GM12878 (cell line): ENCODE measurements at regions not wholly inside any gene's neighbourhood (a gene's known extent, or its start where the extent isn't known, plus 50 kb on each side); places are given as distances from the start of the nearest gene placed in this dataset.
"Not testable (repeated sequence)": the region's sequence is repeated elsewhere in the genome, so short reads cannot be mapped to it uniquely, and the experiment has no call there.

Source experiments
- ATAC-seq: fragments of 200-7000 bp; cut with Tn5 transposase; 3 replicates; pipeline ENCODE4 v1.9.1; 2020; ENCODE audit warnings: mild to moderate bottlenecking, moderate library complexity
- BruUV-seq: library from RNA; stranded (reverse); fragments of 400-500 nt; replicated peaks from 2 replicates; lab custom pipeline; 2021; lab: Mats Ljungman, UMichigan
- CTCF ChIA-PET: fragments of 300-600 bp; sonication (Branson Sonifier 250); formaldehyde crosslinking; extraction: SDS; loops from one replicate; lab custom pipeline; 2021; ENCODE audit warnings: inconsistent platforms; lab: Yijun Ruan, JAX
- POLR2A ChIA-PET: fragments of 350-600 bp; formaldehyde crosslinking; extraction: SDS; loops from one replicate; lab custom pipeline; 2021; ENCODE audit warnings: inconsistent platforms; lab: Charles Lee
- RAD21 ChIA-PET: fragments of 300-600 bp; sonication (Branson Sonifier 250); formaldehyde crosslinking; loops from one replicate; lab custom pipeline; 2023; ENCODE audit warnings: antibody characterized with exemption; ENCODE audit not compliant: unreplicated experiment; lab: Charles Lee
- SMC1A ChIA-PET: fragments of 300-600 bp; sonication (Branson Sonifier 250); formaldehyde crosslinking; loops from one replicate; lab custom pipeline; 2023; ENCODE audit not compliant: unreplicated experiment, uncharacterized antibody; lab: Charles Lee
- DNase-seq: peaks from one replicate; pipeline ENCODE4 v3.0.0-alpha.2; 2011; ENCODE audit warnings: low read depth, low spot score
- FAIRE-seq: peaks from 3 replicates; lab custom pipeline; 2011; peaks lifted over from hg19 to GRCh38; lab: Jason Lieb, UNC
- H2AFZ ChIP-seq: 2 replicates; pipeline ENCODE4 v1.6.0; 2011; ENCODE audit warnings: low read depth, low read length, control low read depth; ENCODE audit not compliant: control insufficient read depth
- H3K27ac ChIP-seq: 2 replicates; pipeline ENCODE4 v1.5.1; 2011; ENCODE audit warnings: control low read depth; ENCODE audit not compliant: control insufficient read depth, insufficient read depth
- H3K27me3 ChIP-seq, 2 experiments: replicated peaks in 1 of 2; 2 replicates each; pipeline versions ENCODE4 v1.6.0 to v1.6.1; 2011; ENCODE audit warnings: low read length in 1 of 2; ENCODE audit not compliant: control insufficient read depth in 2 of 2, insufficient read depth in 2 of 2
- H3K36me3 ChIP-seq, 2 experiments: 2 replicates each; pipeline ENCODE4 v1.5.1; 2011; ENCODE audit warnings: low read length in 1 of 2; ENCODE audit not compliant: control insufficient read depth in 2 of 2, insufficient read depth in 2 of 2
- H3K4me1 ChIP-seq: 2 replicates; pipeline ENCODE4 v1.6.1; 2011; ENCODE audit warnings: mild to moderate bottlenecking, low read length, moderate library complexity, mixed read lengths; ENCODE audit not compliant: control insufficient read depth, insufficient read depth
- H3K4me2 ChIP-seq: 2 replicates; pipeline ENCODE4 v1.6.0; 2011; ENCODE audit warnings: control low read depth; ENCODE audit not compliant: control insufficient read depth, insufficient read depth
- H3K4me3 ChIP-seq: fragments of 200-600 bp; sonication (generic); 2 replicates; pipeline ENCODE4 v1.5.1; 2016
- H3K79me2 ChIP-seq: 2 replicates; pipeline ENCODE4 v1.6.0; 2011; ENCODE audit warnings: low read length; ENCODE audit not compliant: control insufficient read depth, insufficient read depth
- H3K9ac ChIP-seq: 2 replicates; pipeline ENCODE4 v1.8.0; 2011; ENCODE audit warnings: low read length, control low read depth, mixed read lengths; ENCODE audit not compliant: control insufficient read depth, insufficient read depth
- H3K9me3 ChIP-seq: replicated peaks from 3 replicates; pipeline ENCODE4 v1.5.1; 2011; ENCODE audit warnings: mild to moderate bottlenecking, low read length; ENCODE audit not compliant: control insufficient read depth, insufficient read depth
- H4K20me1 ChIP-seq: 2 replicates; pipeline ENCODE4 v1.6.0; 2011; ENCODE audit not compliant: control insufficient read depth, insufficient read depth
- CREB1 ChIP-seq: IDR thresholded peaks from 2 replicates; pipeline ENCODE4 v1.6.1; 2012; ENCODE audit warnings: low read depth, mild to moderate bottlenecking, inconsistent platforms
- CREM ChIP-seq: IDR thresholded peaks from 2 replicates; pipeline ENCODE4 v1.6.1; 2014; ENCODE audit warnings: antibody characterized with exemption, low read depth
- ETV6 ChIP-seq, 2 experiments: fragments of 450-650 bp in 1 of 2; IDR thresholded peaks in 1 of 2; conservative IDR thresholded peaks in 1 of 2; 2 replicates each; pipeline ENCODE4 v1.6.1; 2014; ENCODE audit warnings: antibody characterized with exemption in 1 of 2, borderline replicate concordance in 1 of 2, low read depth in 1 of 2, mild to moderate bottlenecking in 1 of 2, moderate library complexity in 1 of 2
- EZH2 ChIP-seq: IDR thresholded peaks from 2 replicates; pipeline ENCODE4 v1.6.1; 2012; ENCODE audit warnings: low read depth, mild to moderate bottlenecking, control low read depth, inconsistent platforms, low read length, borderline replicate concordance; ENCODE audit not compliant: control insufficient read depth
- HCFC1 ChIP-seq: fragments of 150-350 bp; IDR thresholded peaks from 2 replicates; pipeline ENCODE4 v1.6.1; 2014; ENCODE audit warnings: low read length
- KDM1A ChIP-seq: fragments of 200-600 bp; sonication (generic); IDR thresholded peaks from 2 replicates; pipeline ENCODE4 v1.6.1; 2016; ENCODE audit warnings: borderline replicate concordance
- RB1 ChIP-seq: fragments of 450-650 bp; formaldehyde crosslinking; IDR thresholded peaks from 2 replicates; pipeline ENCODE4 v1.6.1; 2017; ENCODE audit warnings: mild to moderate bottlenecking, borderline replicate concordance
- SP1 ChIP-seq: IDR thresholded peaks from one replicate; pipeline ENCODE4 v1.6.1; 2011; ENCODE audit warnings: low read depth, low read length
- TCF12 ChIP-seq: IDR thresholded peaks from 2 replicates; pipeline ENCODE4 v1.6.1; 2011; ENCODE audit warnings: low read depth, mild to moderate bottlenecking, low read length
- TCF3 ChIP-seq: IDR thresholded peaks from 2 replicates; pipeline ENCODE4 v1.6.1; 2012; ENCODE audit warnings: low read depth, mild to moderate bottlenecking, low read length, borderline replicate concordance; ENCODE audit not compliant: insufficient read depth
- ZSCAN29 ChIP-seq: fragments of 450-650 bp; IDR thresholded peaks from 2 replicates; pipeline ENCODE4 v1.6.1; 2017; ENCODE audit warnings: mild to moderate bottlenecking, moderate library complexity
- WGBS: methylation state at CpG from one replicate; pipeline ENCODE4 v1.1.6; 2016; ENCODE audit warnings: low lambda C conversion rate; ENCODE audit not compliant: insufficient replicate concordance, insufficient coverage; ENCODE audit errors: missing lambda C conversion rate; 5-methylcytosine and 5-hydroxymethylcytosine counted together
- in situ Hi-C: fragments of 300-500 bp; cut with MboI; formaldehyde crosslinking; loops from 9 replicates; pipeline ENCODE4 v1.14.3; 2018; ENCODE audit warnings: mixed read lengths
- intact Hi-C: fragments of 100-400 bp; cut with micrococcal nuclease; formaldehyde crosslinking; loops from one replicate; pipeline ENCODE4 v1.14.2; 2022; ENCODE audit not compliant: unreplicated experiment
- TF ChIP-seq, protein P1 (sequence below): IDR thresholded peaks from 2 replicates; pipeline ENCODE4 v1.6.1; 2011; ENCODE audit warnings: borderline replicate concordance, low read depth, mild to moderate bottlenecking, moderate library complexity, mixed read lengths, low read length; ENCODE audit not compliant: insufficient read depth; ENCODE audit errors: extremely low read length
- TF ChIP-seq, protein P2 (sequence below): IDR thresholded peaks from 2 replicates; pipeline ENCODE4 v1.6.1; 2012; ENCODE audit warnings: low read depth, low read length, improper control_type of control experiment
- TF ChIP-seq, protein P3 (sequence below): IDR thresholded peaks from 2 replicates; pipeline ENCODE4 v1.6.1; 2011; ENCODE audit warnings: low read depth, mild to moderate bottlenecking, low read length, moderate library complexity, borderline replicate concordance; ENCODE audit errors: extremely low read depth

DNA sequence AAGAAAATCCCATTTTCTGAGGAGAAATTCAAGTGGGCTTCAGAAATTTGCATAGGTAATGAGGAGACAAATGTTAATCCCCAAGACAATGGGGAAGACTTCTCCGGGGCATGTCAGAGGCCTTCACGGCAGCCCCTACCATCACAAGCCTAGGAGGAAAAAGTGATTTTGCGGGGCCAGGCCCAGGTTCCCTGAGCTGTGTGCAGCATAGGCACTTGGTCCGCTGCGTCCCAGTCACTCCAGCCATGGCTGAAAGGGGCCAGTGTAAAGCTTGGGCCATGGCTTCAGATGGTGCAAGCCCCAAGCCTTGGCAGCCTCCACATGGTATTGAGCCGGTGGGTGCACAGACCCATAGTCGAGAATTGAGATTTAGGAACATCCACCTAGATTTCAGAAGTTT lies 570.7 kb downstream of the KCNA4 start:
- DNase-seq = no peak
- no peaks in the 10 kb centered on the region for H4K20me1 ChIP-seq
- no peak overlapping the region for H3K27ac ChIP-seq
- no peak for TF ChIP-seq RB1
- TF ChIP-seq EZH2 = no peak
- no peak for TF ChIP-seq SP1
- no peak for TF ChIP-seq ETV6 (conservative IDR thresholded peaks at IDR 0.05 in 1 of 2, IDR thresholded peaks at IDR 0.05 in 1 of 2; ENCODE audit: borderline replicate concordance in 1 of 2, low read depth in 1 of 2)
- TF ChIP-seq, protein P1, sequence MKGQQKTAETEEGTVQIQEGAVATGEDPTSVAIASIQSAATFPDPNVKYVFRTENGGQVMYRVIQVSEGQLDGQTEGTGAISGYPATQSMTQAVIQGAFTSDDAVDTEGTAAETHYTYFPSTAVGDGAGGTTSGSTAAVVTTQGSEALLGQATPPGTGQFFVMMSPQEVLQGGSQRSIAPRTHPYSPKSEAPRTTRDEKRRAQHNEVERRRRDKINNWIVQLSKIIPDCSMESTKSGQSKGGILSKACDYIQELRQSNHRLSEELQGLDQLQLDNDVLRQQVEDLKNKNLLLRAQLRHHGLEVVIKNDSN = no peak
- TF ChIP-seq CREM = no peak
- TF ChIP-seq HCFC1 = no peak
- TF ChIP-seq ZSCAN29 = no peak
- no peak for TF ChIP-seq TCF3
- TF ChIP-seq, protein P2, sequence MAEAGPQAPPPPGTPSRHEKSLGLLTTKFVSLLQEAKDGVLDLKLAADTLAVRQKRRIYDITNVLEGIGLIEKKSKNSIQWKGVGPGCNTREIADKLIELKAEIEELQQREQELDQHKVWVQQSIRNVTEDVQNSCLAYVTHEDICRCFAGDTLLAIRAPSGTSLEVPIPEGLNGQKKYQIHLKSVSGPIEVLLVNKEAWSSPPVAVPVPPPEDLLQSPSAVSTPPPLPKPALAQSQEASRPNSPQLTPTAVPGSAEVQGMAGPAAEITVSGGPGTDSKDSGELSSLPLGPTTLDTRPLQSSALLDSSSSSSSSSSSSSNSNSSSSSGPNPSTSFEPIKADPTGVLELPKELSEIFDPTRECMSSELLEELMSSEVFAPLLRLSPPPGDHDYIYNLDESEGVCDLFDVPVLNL = no peak
- TF ChIP-seq, protein P3, sequence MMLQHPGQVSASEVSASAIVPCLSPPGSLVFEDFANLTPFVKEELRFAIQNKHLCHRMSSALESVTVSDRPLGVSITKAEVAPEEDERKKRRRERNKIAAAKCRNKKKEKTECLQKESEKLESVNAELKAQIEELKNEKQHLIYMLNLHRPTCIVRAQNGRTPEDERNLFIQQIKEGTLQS = no peak
- no peak for TF ChIP-seq CREB1
- no peak for TF ChIP-seq KDM1A
- no peak for TF ChIP-seq TCF12
- intact Hi-C loops (no loop called here), in situ Hi-C loops (loop anchor here (25.0 kb wide), 1 partner anchor 1466 kb away; no protein-coding TSS in a partner anchor)
- WGBS = 25% methylated on average over 7 of the region's 7 CpGs
- RAD21 ChIA-PET = no interaction called here
- H2AFZ ChIP-seq = no peak overlapping the region
- H3K36me3 ChIP-seq = no peaks in the 10 kb centered on the region
- H3K4me2 ChIP-seq = no peak overlapping the region
- no peaks in the 10 kb centered on the region for H3K4me1 ChIP-seq
- H3K79me2 ChIP-seq = no peaks in the 10 kb centered on the region
- H3K9ac ChIP-seq = no peak overlapping the region
- H3K9me3 ChIP-seq = no peaks in the 10 kb centered on the region
- no peak for FAIRE-seq
- POLR2A ChIA-PET = no interaction called here
- no peak for ATAC-seq
- BruUV-seq = no TSS peak
- no peaks in the 10 kb centered on the region for H3K27me3 ChIP-seq
- SMC1A ChIA-PET = interaction anchor here (0.8 kb wide), 1 partner anchor 13 kb away, joined by 3 read pairs; no protein-coding TSS in a partner anchor
- CTCF ChIA-PET = no interaction called here
- H3K4me3 ChIP-seq = no peak overlapping the region

DNA sequence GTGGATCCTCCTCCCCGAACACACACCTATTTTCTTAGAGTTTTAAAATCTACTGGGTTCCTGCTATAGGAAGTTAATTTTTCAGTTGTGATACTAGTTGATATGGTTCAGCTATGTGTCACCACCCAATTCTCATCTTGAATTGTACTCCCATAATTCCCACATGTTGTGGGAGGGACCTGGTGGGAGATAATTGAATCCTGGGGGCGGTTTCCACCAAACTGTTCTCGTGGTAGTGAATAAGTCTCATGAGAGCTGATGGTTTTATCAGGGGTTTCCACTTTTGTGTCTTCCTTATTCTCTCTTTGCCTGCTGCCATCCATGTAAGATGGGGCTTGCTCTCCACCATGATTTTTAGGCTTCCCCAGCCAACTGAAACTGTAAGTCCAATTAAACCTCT lies 571.6 kb downstream of the KCNA4 start:
- H3K79me2 ChIP-seq, POLR2A ChIA-PET, FAIRE-seq, H2AFZ ChIP-seq, CTCF ChIA-PET, RAD21 ChIA-PET, BruUV-seq, intact Hi-C loops, H3K27me3 ChIP-seq, H3K27ac ChIP-seq, ATAC-seq, H3K4me1 ChIP-seq, H3K9me3 ChIP-seq, H3K4me3 ChIP-seq, H3K36me3 ChIP-seq, SMC1A ChIA-PET, H3K4me2 ChIP-seq, DNase-seq, H4K20me1 ChIP-seq, H3K9ac ChIP-seq: not testable (repeated sequence)
- in situ Hi-C loops = loop anchor here (25.0 kb wide), 1 partner anchor 1467 kb away; no protein-coding TSS in a partner anchor
- WGBS = 0% methylated on average over 3 of the region's 3 CpGs
